Peyer's patch (tissue), 4 donors: ENCODE measurements at regions not wholly inside any gene's neighbourhood (a gene's known extent, or its start where the extent isn't known, plus 50 kb on each side); places are given as distances from the start of the nearest gene placed in this dataset.
"Not testable (repeated sequence)": the region's sequence is repeated elsewhere in the genome, so short reads cannot be mapped to it uniquely, and the experiment has no call there.

Source experiments
- DNase-seq, 3 donors: peaks; one replicate each; pipeline ENCODE4 v3.0.0-alpha.2; 2017 to 2019
- H3K27ac ChIP-seq, 4 donors: fragments of 200-600 bp; sonication (generic); one replicate each; pipeline ENCODE4 v1.5.1; 2016 to 2019
- H3K27me3 ChIP-seq, 2 donors: fragments of 200-600 bp; sonication (generic); one replicate each; pipeline ENCODE4 v1.5.1; 2019
- H3K36me3 ChIP-seq, 3 donors: fragments of 200-600 bp; sonication (generic); one replicate each; pipeline ENCODE4 v1.5.1; 2016 to 2019
- H3K4me1 ChIP-seq, 4 donors: fragments of 200-600 bp; sonication (generic); one replicate each; pipeline ENCODE4 v1.5.1; 2016 to 2019
- H3K4me3 ChIP-seq, 4 donors: fragments of 200-600 bp; sonication (generic); 1 replicate in 3 of 4; 2 replicates in 1 of 4; pipeline ENCODE4 v1.5.1; 2016 to 2019; ENCODE audit warnings: mild to moderate bottlenecking in 1 of 4
- H3K9me3 ChIP-seq, 4 donors: fragments of 200-600 bp; sonication (generic); one replicate each; pipeline ENCODE4 v1.5.1; 2016 to 2019; ENCODE audit warnings: mild to moderate bottlenecking in 1 of 4
- CTCF ChIP-seq, 6 experiments: fragments of 450-650 bp in 4 of 6; fragments of 200-600 bp in 2 of 6; sonication (generic) in 1 of 6; IDR thresholded peaks; one replicate each; pipeline ENCODE4 v1.5.1; 2017 to 2019; ENCODE audit warnings: antibody characterized with exemption in 6 of 6, mild to moderate bottlenecking in 3 of 6, moderate library complexity in 1 of 6
- POLR2A ChIP-seq, 2 donors: fragments of 450-650 bp; IDR thresholded peaks; one replicate each; pipeline ENCODE4 v1.5.1; 2017; ENCODE audit warnings: antibody characterized with exemption in 2 of 2, mild to moderate bottlenecking in 2 of 2, moderate library complexity in 2 of 2

GRCh38 chr1:30100524-30100862 is 622.9 kb downstream of the MATN1 start:
- Histone ChIP-seq H3K36me3 (no peaks in the 10 kb centered on the region), H3K27ac (no peak overlapping the region), H3K27me3 (no peaks in the 10 kb centered on the region), H3K4me3 (no peak overlapping the region), H3K4me1 (no peaks in the 10 kb centered on the region), H3K9me3 (no peaks in the 10 kb centered on the region)
- TF ChIP-seq POLR2A (IDR thresholded peaks at IDR 0.05) (no peak), CTCF (IDR thresholded peaks at IDR 0.05) (no peak)
- DNase-seq: no peak

- no peak for DNase-seq
- H3K4me3 ChIP-seq: no peak overlapping the region
- TF ChIP-seq CTCF (IDR thresholded peaks at IDR 0.05) (no peak), POLR2A (IDR thresholded peaks at IDR 0.05) (no peak)
- no peak overlapping the region for H3K27ac ChIP-seq
- H3K36me3 ChIP-seq: no peaks in the 10 kb centered on the region
- H3K9me3 ChIP-seq: no peaks in the 10 kb centered on the region
- no peaks in the 10 kb centered on the region for H3K27me3 ChIP-seq
- H3K4me1 ChIP-seq: no peaks in the 10 kb centered on the region
Measured at GRCh38 chr1:30099587-30100523, 623.5 kb downstream of the MATN1 start.

GRCh38 chr1:30097851-30098250 is 625.5 kb downstream of the MATN1 start:
- H3K4me1 ChIP-seq, H3K27ac ChIP-seq, DNase-seq, H3K27me3 ChIP-seq, H3K36me3 ChIP-seq, H3K4me3 ChIP-seq, H3K9me3 ChIP-seq: not testable (repeated sequence)

GRCh38 chr1:30095451-30096025 is 627.8 kb downstream of the MATN1 start:
- H3K4me3 ChIP-seq: no peak overlapping the region
- H3K27me3 ChIP-seq: no peaks in the 10 kb centered on the region
- peaks cover 0 to 22% (median 5%) of the 10 kb centered on the region in 4 donors for H3K9me3 ChIP-seq
- no peak for DNase-seq
- TF ChIP-seq POLR2A (IDR thresholded peaks at IDR 0.05) (no peak), CTCF (IDR thresholded peaks at IDR 0.05) (no peak)
- H3K4me1 ChIP-seq: no peaks in the 10 kb centered on the region
- H3K27ac ChIP-seq: no peak overlapping the region
- H3K36me3 ChIP-seq: no peaks in the 10 kb centered on the region

GRCh38 chr1:30095051-30095450 is 628.3 kb downstream of the MATN1 start:
- TF ChIP-seq POLR2A (IDR thresholded peaks at IDR 0.05) (no peak), CTCF (IDR thresholded peaks at IDR 0.05) (no peak)
- no peak overlapping the region for H3K27ac ChIP-seq

More at GRCh38 chr1:30095051-30095450, 628.3 kb downstream of the MATN1 start:
- no peak for DNase-seq
- no peaks in the 10 kb centered on the region for H3K36me3 ChIP-seq
- no peaks in the 10 kb centered on the region for H3K4me1 ChIP-seq
- H3K4me3 ChIP-seq: no peak overlapping the region
- no peaks in the 10 kb centered on the region for H3K27me3 ChIP-seq
- H3K9me3 ChIP-seq: peaks cover 0 to 22% (median 5%) of the 10 kb centered on the region in 4 donors
